ENCODE measurements at regions not wholly inside any gene's neighbourhood (a gene's known extent, or its start where the extent isn't known, plus 50 kb on each side); places are given as distances from the start of the nearest gene placed in this dataset.

GRCh38 chr2:120683701-120684100 is 52.0 kb upstream of the GLI2 start:
- no peaks in the 10 kb centered on the region for H3K79me1 ChIP-seq (ENCODE audit: insufficient read depth, low read depth, low read length, poor library complexity, severe bottlenecking)
- peaks cover 2 to 3% of the 10 kb centered on the region in 2 experiments; a peak in 1 of 4 replicates for H3K4me1 Mint-ChIP-seq
- H4K91ac ChIP-seq (ENCODE audit: insufficient read length, low read depth, low read length): no peak overlapping the region
- H3K4ac ChIP-seq (ENCODE audit: low read depth, low read length): no peak overlapping the region
- H3K56ac ChIP-seq (ENCODE audit: insufficient read length, low read depth, low read length): no peak overlapping the region
- no peak overlapping the region for H3K9ac ChIP-seq (ENCODE audit: extremely low read depth, insufficient read length, low read length)
- H3K27me3 Mint-ChIP-seq (ENCODE audit: low read depth): peaks cover 67% of the 10 kb centered on the region
- H3K4me2 ChIP-seq (ENCODE audit: insufficient read depth, insufficient read length, low read length): no peak overlapping the region
- H3K27ac ChIP-seq (ENCODE audit: insufficient read length, low read depth, low read length): no peak overlapping the region
- no CpG with 5 or more reads among the region's 4 CpGs for WGBS (ENCODE audit: extremely low coverage, insufficient read length, low lambda C conversion rate)
- H3K23ac ChIP-seq (ENCODE audit: insufficient read length, low read depth, low read length): no peak overlapping the region
- no peak overlapping the region for H4K8ac ChIP-seq (replicated peaks; ENCODE audit: insufficient read length, low read depth, low read length)
- H2BK12ac ChIP-seq (ENCODE audit: insufficient read length, low read depth, low read length): no peak overlapping the region
- H3K9me3 ChIP-seq (ENCODE audit: control insufficient read depth, low read depth, low read length): no peaks in the 10 kb centered on the region
- H3K4me3 Mint-ChIP-seq: no peak overlapping the region; a peak in 1 of 5 replicates
- no peaks in the 10 kb centered on the region for H3K4me1 ChIP-seq (ENCODE audit: insufficient read depth, low read length)
- no peak for DNase-seq
- no peaks in the 10 kb centered on the region for H3K79me2 ChIP-seq (ENCODE audit: insufficient read depth, low read length)
- H3T11ph ChIP-seq (ENCODE audit: low read length): no peak overlapping the region
- H2AFZ ChIP-seq (ENCODE audit: low read length): no peak overlapping the region
- no peaks in the 10 kb centered on the region for H3K36me3 Mint-ChIP-seq (ENCODE audit: insufficient read depth in 1 of 3, low read depth in 3 of 3)
- no peak overlapping the region for H2BK15ac ChIP-seq (ENCODE audit: low read depth, low read length)
- no peak overlapping the region for H2BK120ac ChIP-seq (ENCODE audit: low read depth, low read length, poor library complexity, severe bottlenecking)
- H3K23me2 ChIP-seq (ENCODE audit: insufficient read length, low read depth, low read length, poor library complexity, severe bottlenecking): no peaks in the 10 kb centered on the region
- H3K27me3 ChIP-seq (ENCODE audit: insufficient read depth, low read length): no peaks in the 10 kb centered on the region
- H2BK20ac ChIP-seq (ENCODE audit: low read depth, low read length, poor library complexity, severe bottlenecking): no peak overlapping the region
- no peak for TF ChIP-seq CTCF (conservative IDR thresholded peaks at IDR 0.05)
- no peak overlapping the region for H3K18ac ChIP-seq (ENCODE audit: insufficient read length, low read depth, low read length)
- no peak overlapping the region for H4K5ac ChIP-seq (ENCODE audit: insufficient read length, low read depth, low read length)
- no peak overlapping the region for H2BK5ac ChIP-seq (ENCODE audit: insufficient read length, low read length)
- H3K9me3 Mint-ChIP-seq: no peaks in the 10 kb centered on the region; a peak in 2 of 5 replicates
- no peak overlapping the region for H3K14ac ChIP-seq (ENCODE audit: insufficient read depth, low read length)
- no peak overlapping the region for H3K27ac Mint-ChIP-seq
- H4K20me1 ChIP-seq (ENCODE audit: control insufficient read depth, insufficient read depth, insufficient read length): no peaks in the 10 kb centered on the region
- no peak overlapping the region for H2AK5ac ChIP-seq (ENCODE audit: insufficient read length, low read length)

Data from H9 (cell line).